Activated T-helper 1 cell treated with anti-CD3 and anti-CD28 coated beads, Interleukin-12 subunit alpha, Interleukin-12 subunit beta, Interleukin-2, Interleukin-4 antibody, amounts not matched to agents 30 ng/mL and 10 ng/mL and 1 ng/mL, durations not matched to agents 14 hours and 24 hours and 36 hours (primary cell): ENCODE measurements at regions not wholly inside any gene's neighbourhood (a gene's known extent, or its start where the extent isn't known, plus 50 kb on each side); places are given as distances from the start of the nearest gene placed in this dataset.
"Not testable (repeated sequence)": the region's sequence is repeated elsewhere in the genome, so short reads cannot be mapped to it uniquely, and the experiment has no call there.

Source experiments
- DNase-seq: peaks from one replicate; pipeline ENCODE4 v3.0.0; 2021; ENCODE audit warnings: low spot score
- H3K27ac Mint-ChIP-seq: one replicate; pipeline ENCODE4 v1.8.0; 2021; ENCODE audit warnings: mild to moderate bottlenecking, mixed read lengths
- H3K27me3 Mint-ChIP-seq: one replicate; pipeline ENCODE4 v1.8.0; 2022; ENCODE audit warnings: mild to moderate bottlenecking, moderate library complexity, mixed read lengths; ENCODE audit not compliant: insufficient read depth
- H3K36me3 Mint-ChIP-seq: one replicate; pipeline ENCODE4 v1.8.0; 2021; ENCODE audit warnings: low read depth, mixed read lengths
- H3K4me1 Mint-ChIP-seq: one replicate; pipeline ENCODE4 v1.8.0; 2021; ENCODE audit warnings: low read depth, mixed read lengths
- H3K4me3 Mint-ChIP-seq: one replicate; pipeline ENCODE4 v1.8.0; 2021; ENCODE audit warnings: mild to moderate bottlenecking, moderate library complexity, mixed read lengths
- H3K9me3 Mint-ChIP-seq: one replicate; pipeline ENCODE4 v1.8.0; 2021; ENCODE audit warnings: mixed read lengths
- intact Hi-C: fragments of 100-400 bp; cut with micrococcal nuclease; formaldehyde crosslinking; loops from one replicate; pipeline ENCODE4 v1.15.1; 2024

DNA sequence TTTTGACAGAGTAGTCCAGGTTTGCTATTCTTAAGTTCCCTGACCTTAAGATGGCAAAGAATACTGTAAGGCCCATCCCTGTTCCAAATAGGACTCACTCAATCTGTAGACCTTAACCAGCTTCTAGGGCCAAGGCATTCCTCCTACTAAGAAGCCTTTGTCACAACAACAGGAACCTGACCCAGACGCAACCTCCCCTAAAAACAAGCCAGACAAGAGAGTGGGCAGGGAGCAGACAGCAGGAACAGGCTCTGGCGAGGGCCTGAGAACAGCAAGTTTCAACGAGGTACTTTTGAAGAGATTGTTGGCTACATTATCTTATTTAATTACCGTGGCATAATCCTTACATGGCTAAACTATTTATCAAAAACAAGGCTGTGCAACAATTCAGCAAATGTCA lies 58.1 kb upstream of the NBPF11 start:
- H3K4me1 Mint-ChIP-seq, H3K36me3 Mint-ChIP-seq, intact Hi-C loops, H3K9me3 Mint-ChIP-seq, H3K27ac Mint-ChIP-seq, DNase-seq, H3K27me3 Mint-ChIP-seq, H3K4me3 Mint-ChIP-seq: not testable (repeated sequence)

DNA sequence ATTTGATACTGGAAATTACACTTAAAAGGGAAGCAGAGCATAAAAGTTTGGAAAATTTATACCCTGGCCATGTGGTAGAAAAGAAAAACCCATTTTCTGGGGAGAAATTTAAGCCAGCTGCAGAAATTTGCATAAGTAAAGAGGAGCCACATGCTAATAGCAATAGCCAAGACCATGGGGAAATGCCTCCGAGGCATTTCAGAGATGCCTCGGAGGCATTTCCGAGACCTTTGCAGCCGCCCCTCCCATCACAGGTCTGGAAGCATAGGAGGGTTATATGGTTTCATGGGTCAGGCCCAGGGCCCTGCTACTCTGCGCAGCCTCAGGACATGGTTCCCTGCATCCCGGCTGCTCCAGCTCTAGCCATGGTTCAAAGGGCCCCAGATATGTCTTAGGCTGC lies 49.9 kb upstream of the NBPF11 start:
- H3K27ac Mint-ChIP-seq, intact Hi-C loops, H3K4me1 Mint-ChIP-seq, H3K27me3 Mint-ChIP-seq, DNase-seq, H3K36me3 Mint-ChIP-seq, H3K4me3 Mint-ChIP-seq, H3K9me3 Mint-ChIP-seq: not testable (repeated sequence)
